ENCODE measurements at regions not wholly inside any gene's neighbourhood (a gene's known extent, or its start where the extent isn't known, plus 50 kb on each side); places are given as distances from the start of the nearest gene placed in this dataset.
"Not testable (repeated sequence)": the region's sequence is repeated elsewhere in the genome, so short reads cannot be mapped to it uniquely, and the experiment has no call there.

GRCh38 chr2:201946746-201947145 is 86.9 kb upstream of the FZD7 start:
- intact Hi-C loops (cut with DNase I, micrococcal nuclease); H3K4me3 Mint-ChIP-seq; H3K27me3 Mint-ChIP-seq; H3K4me1 Mint-ChIP-seq; POLR2A ChIA-PET; CTCF ChIA-PET; DNase-seq; H3K27ac Mint-ChIP-seq; H3K9me3 Mint-ChIP-seq (ENCODE audit: low read depth); H3K36me3 Mint-ChIP-seq (ENCODE audit: low read depth); ATAC-seq: not testable (repeated sequence)

GRCh38 chr2:201947287-201947686 is 86.4 kb upstream of the FZD7 start:
- H3K27me3 Mint-ChIP-seq = peaks cover 2% of the 10 kb centered on the region
- ATAC-seq (no peak), DNase-seq (no peak)
- H3K36me3 Mint-ChIP-seq (ENCODE audit: low read depth) = no peaks in the 10 kb centered on the region
- H3K4me3 Mint-ChIP-seq = no peak overlapping the region
- intact Hi-C loops (cut with DNase I, micrococcal nuclease) = no loop called here
- POLR2A ChIA-PET = no interaction called here
- no peaks in the 10 kb centered on the region for H3K4me1 Mint-ChIP-seq
- no peaks in the 10 kb centered on the region for H3K9me3 Mint-ChIP-seq (ENCODE audit: low read depth)
- CTCF ChIA-PET = no interaction called here
- no peak overlapping the region for H3K27ac Mint-ChIP-seq

GRCh38 chr2:201949181-201949926 is 84.3 kb upstream of the FZD7 start:
- no peak overlapping the region for H3K4me3 Mint-ChIP-seq
- ChIA-PET POLR2A (no interaction called here), CTCF (interaction anchor here (0.7 kb wide), 1 partner anchor 173 kb away, joined by 3 read pairs; no protein-coding TSS in a partner anchor)
- no peaks in the 10 kb centered on the region for H3K36me3 Mint-ChIP-seq (ENCODE audit: low read depth)
- no peak overlapping the region for H3K27ac Mint-ChIP-seq
- no peak for DNase-seq
- intact Hi-C loops (cut with DNase I, micrococcal nuclease) = no loop called here
- no peaks in the 10 kb centered on the region for H3K9me3 Mint-ChIP-seq (ENCODE audit: low read depth)
- H3K27me3 Mint-ChIP-seq = peaks cover 5% of the 10 kb centered on the region
- H3K4me1 Mint-ChIP-seq = no peaks in the 10 kb centered on the region
- no peak for ATAC-seq

DNA sequence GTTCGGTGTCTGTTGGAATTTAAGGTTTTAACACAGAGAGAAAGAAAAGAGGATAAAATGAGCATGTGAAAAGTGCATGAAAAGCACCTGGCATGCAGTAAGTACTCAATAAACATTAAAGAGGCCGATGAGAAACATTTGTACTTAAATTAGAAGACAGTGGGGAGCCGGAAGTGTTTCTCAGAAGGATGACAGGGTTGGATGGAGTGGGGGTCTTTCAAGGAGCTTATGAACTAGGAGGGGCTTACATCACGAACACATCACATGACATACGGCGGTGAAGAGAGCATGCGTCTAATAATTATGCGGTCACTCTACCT is 83.8 kb upstream of the FZD7 start:
- Mint-ChIP-seq H3K4me1 (no peaks in the 10 kb centered on the region), H3K4me3 (no peak overlapping the region), H3K36me3 (ENCODE audit: low read depth) (no peaks in the 10 kb centered on the region), H3K27ac (no peak overlapping the region), H3K27me3 (peaks cover 5% of the 10 kb centered on the region), H3K9me3 (ENCODE audit: low read depth) (no peaks in the 10 kb centered on the region)
- ChIA-PET POLR2A (no interaction called here), CTCF (no interaction called here)
- no peak for DNase-seq
- intact Hi-C loops (cut with DNase I, micrococcal nuclease) = no loop called here
- no peak for ATAC-seq

GRCh38 chr2:201950606-201951005 is 83.0 kb upstream of the FZD7 start:
- POLR2A ChIA-PET = interaction anchor here (0.6 kb wide), 1 partner anchor 215 kb away, joined by 3 read pairs; no protein-coding TSS in a partner anchor
- DNase-seq = no peak
- Mint-ChIP-seq H3K4me1 (no peaks in the 10 kb centered on the region), H3K27ac (no peak overlapping the region), H3K27me3 (peaks cover 9% of the 10 kb centered on the region), H3K4me3 (no peak overlapping the region), H3K9me3 (ENCODE audit: low read depth) (no peaks in the 10 kb centered on the region), H3K36me3 (ENCODE audit: low read depth) (no peaks in the 10 kb centered on the region)
- CTCF ChIA-PET = no interaction called here
- ATAC-seq = no peak
- intact Hi-C loops (cut with DNase I, micrococcal nuclease) = no loop called here

GRCh38 chr2:201952187-201952586 is 81.5 kb upstream of the FZD7 start:
- H3K4me1 Mint-ChIP-seq = no peaks in the 10 kb centered on the region
- no peak overlapping the region for H3K4me3 Mint-ChIP-seq
- intact Hi-C loops (cut with DNase I, micrococcal nuclease) = no loop called here
- H3K36me3 Mint-ChIP-seq (ENCODE audit: low read depth) = no peaks in the 10 kb centered on the region
- ChIA-PET POLR2A (no interaction called here), CTCF (no interaction called here)
- peaks cover 15% of the 10 kb centered on the region for H3K27me3 Mint-ChIP-seq
- no peak for DNase-seq
- no peak overlapping the region for H3K27ac Mint-ChIP-seq
- H3K9me3 Mint-ChIP-seq (ENCODE audit: low read depth) = no peaks in the 10 kb centered on the region
- ATAC-seq = no peak

- intact Hi-C loops (cut with DNase I, micrococcal nuclease) = no loop called here
- no peak overlapping the region for H3K27ac Mint-ChIP-seq
- peaks cover 15% of the 10 kb centered on the region for H3K27me3 Mint-ChIP-seq
- POLR2A ChIA-PET = no interaction called here
- ATAC-seq = no peak
- no peak overlapping the region for H3K4me3 Mint-ChIP-seq
- DNase-seq = no peak
- no peaks in the 10 kb centered on the region for H3K4me1 Mint-ChIP-seq
- no peaks in the 10 kb centered on the region for H3K9me3 Mint-ChIP-seq (ENCODE audit: low read depth)
- H3K36me3 Mint-ChIP-seq (ENCODE audit: low read depth) = no peaks in the 10 kb centered on the region
- CTCF ChIA-PET = interaction anchor here (1.7 kb wide), 1 partner anchor 93 kb away, joined by 4 read pairs; no protein-coding TSS in a partner anchor
Observed at GRCh38 chr2:201953396-201953795, 80.3 kb upstream of the FZD7 start.

- ChIA-PET CTCF (interaction anchor here (1.7 kb wide), 1 partner anchor 94 kb away, joined by 4 read pairs; no protein-coding TSS in a partner anchor), POLR2A (no interaction called here)
- no peaks in the 10 kb centered on the region for H3K4me1 Mint-ChIP-seq
- intact Hi-C loops (cut with DNase I, micrococcal nuclease) = no loop called here
- no peak overlapping the region for H3K4me3 Mint-ChIP-seq
- no peaks in the 10 kb centered on the region for H3K36me3 Mint-ChIP-seq (ENCODE audit: low read depth)
- H3K27me3 Mint-ChIP-seq = peaks cover 15% of the 10 kb centered on the region
- DNase-seq = no peak
- no peak for ATAC-seq
- no peak overlapping the region for H3K27ac Mint-ChIP-seq
- no peaks in the 10 kb centered on the region for H3K9me3 Mint-ChIP-seq (ENCODE audit: low read depth)
Observed at GRCh38 chr2:201953880-201954279, 79.8 kb upstream of the FZD7 start.

GRCh38 chr2:201955231-201955630 is 78.4 kb upstream of the FZD7 start:
- no peak overlapping the region for H3K27ac Mint-ChIP-seq
- intact Hi-C loops (cut with DNase I, micrococcal nuclease) = no loop called here
- DNase-seq (no peak), ATAC-seq (no peak)
- H3K4me1 Mint-ChIP-seq = no peaks in the 10 kb centered on the region
- H3K36me3 Mint-ChIP-seq (ENCODE audit: low read depth) = no peaks in the 10 kb centered on the region
- POLR2A ChIA-PET = no interaction called here
- peaks cover 15% of the 10 kb centered on the region for H3K27me3 Mint-ChIP-seq
- CTCF ChIA-PET = interaction anchor here (0.8 kb wide), 1 partner anchor 48 kb away, joined by 4 read pairs; no protein-coding TSS in a partner anchor
- no peak overlapping the region for H3K4me3 Mint-ChIP-seq
- no peaks in the 10 kb centered on the region for H3K9me3 Mint-ChIP-seq (ENCODE audit: low read depth)

DNA sequence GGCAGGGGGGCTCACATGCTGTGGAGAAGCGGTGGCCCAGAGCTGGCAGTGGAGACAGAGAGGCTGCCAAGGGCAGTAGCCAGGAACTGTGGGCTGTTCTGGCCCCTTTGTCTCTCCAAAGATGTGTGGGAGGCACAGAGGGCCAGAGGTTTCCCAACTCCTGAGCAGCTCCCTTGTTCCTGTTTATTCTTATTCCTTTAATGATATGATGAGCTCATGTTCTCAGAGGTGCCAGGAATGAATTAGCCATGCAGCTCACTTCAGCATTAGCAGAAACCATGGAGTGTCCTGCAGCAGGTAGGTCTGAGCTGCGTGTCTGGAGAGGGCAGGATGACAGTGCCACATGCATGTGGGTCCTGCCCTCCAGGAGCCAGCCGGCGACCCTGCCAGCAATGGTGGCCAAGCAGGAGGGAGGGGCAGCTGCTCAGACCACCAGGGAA is 77.9 kb upstream of the FZD7 start:
- DNase-seq (no peak), ATAC-seq (no peak)
- H3K9me3 Mint-ChIP-seq (ENCODE audit: low read depth) = no peaks in the 10 kb centered on the region
- no peak overlapping the region for H3K27ac Mint-ChIP-seq
- POLR2A ChIA-PET = no interaction called here
- H3K4me3 Mint-ChIP-seq = no peak overlapping the region
- peaks cover 15% of the 10 kb centered on the region for H3K27me3 Mint-ChIP-seq
- H3K4me1 Mint-ChIP-seq = no peaks in the 10 kb centered on the region
- no peaks in the 10 kb centered on the region for H3K36me3 Mint-ChIP-seq (ENCODE audit: low read depth)
- intact Hi-C loops (cut with DNase I, micrococcal nuclease) = no loop called here
- CTCF ChIA-PET = no interaction called here

- ATAC-seq (no peak), DNase-seq (no peak)
- no peaks in the 10 kb centered on the region for H3K36me3 Mint-ChIP-seq (ENCODE audit: low read depth)
- no peaks in the 10 kb centered on the region for H3K9me3 Mint-ChIP-seq (ENCODE audit: low read depth)
- H3K27me3 Mint-ChIP-seq = peaks cover 15% of the 10 kb centered on the region
- H3K4me1 Mint-ChIP-seq = no peaks in the 10 kb centered on the region
- intact Hi-C loops (cut with DNase I, micrococcal nuclease) = no loop called here
- POLR2A ChIA-PET = no interaction called here
- H3K27ac Mint-ChIP-seq = no peak overlapping the region
- no peak overlapping the region for H3K4me3 Mint-ChIP-seq
- CTCF ChIA-PET = no interaction called here
Observed at GRCh38 chr2:201956361-201956760, 77.3 kb upstream of the FZD7 start.

DNA sequence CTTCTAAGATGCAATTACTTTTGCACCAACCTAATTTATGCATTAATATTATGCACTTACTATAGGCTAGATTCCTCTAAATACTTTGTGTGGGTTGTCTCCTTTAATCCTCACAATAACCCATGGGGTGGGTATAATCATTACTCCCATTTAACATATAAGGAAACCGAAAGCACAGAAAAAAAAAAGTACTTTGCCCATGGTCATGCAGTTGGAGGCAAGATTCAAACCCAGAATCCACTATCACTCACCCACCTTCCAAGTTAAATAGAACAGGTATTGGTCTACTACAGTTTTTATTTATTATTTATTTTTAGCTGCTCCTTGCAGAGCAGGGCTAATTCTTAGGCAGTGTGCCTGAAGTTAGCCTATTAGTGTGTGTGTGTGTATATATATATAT is 76.6 kb upstream of the FZD7 start:
- ATAC-seq = no peak
- DNase-seq = no peak
- Mint-ChIP-seq H3K36me3 (ENCODE audit: low read depth) (no peaks in the 10 kb centered on the region), H3K4me3 (no peak overlapping the region), H3K4me1 (no peaks in the 10 kb centered on the region), H3K27ac (no peak overlapping the region), H3K27me3 (peaks cover 15% of the 10 kb centered on the region), H3K9me3 (ENCODE audit: low read depth) (no peaks in the 10 kb centered on the region)
- intact Hi-C loops (cut with DNase I, micrococcal nuclease) = no loop called here
- ChIA-PET POLR2A (no interaction called here), CTCF (no interaction called here)

Data from activated CD4-positive, alpha-beta T cell treated with anti-CD3 and anti-CD28 coated beads for 36 hours (primary cell).